Activated CD8-positive, alpha-beta T cell treated with anti-CD3 and anti-CD28 coated beads, Interleukin-2, amount 10 ng/mL, durations not matched to agents 7 days and 5 days (primary cell): ENCODE measurements at regions not wholly inside any gene's neighbourhood (a gene's known extent, or its start where the extent isn't known, plus 50 kb on each side); places are given as distances from the start of the nearest gene placed in this dataset.
"Not testable (repeated sequence)": the region's sequence is repeated elsewhere in the genome, so short reads cannot be mapped to it uniquely, and the experiment has no call there.

Experiments used
- ATAC-seq: fragments of 150-1000 bp; cut with Tn5 transposase; one replicate; pipeline ENCODE4 v1.10.0; 2021; ENCODE audit warnings: moderate library complexity
- CTCF ChIA-PET: fragments of 350-600 bp; sonication (Branson Sonifier 250); formaldehyde crosslinking; loops from one replicate; lab custom pipeline; 2021; ENCODE audit warnings: antibody characterized with exemption; lab: Charles Lee
- POLR2A ChIA-PET: fragments of 350-600 bp; sonication (Branson Sonifier 250); formaldehyde crosslinking; loops from one replicate; lab custom pipeline; 2021; ENCODE audit warnings: antibody characterized with exemption; lab: Charles Lee
- DNase-seq: peaks from one replicate; pipeline ENCODE4 v3.0.0-alpha.2; 2020
- H3K27ac Mint-ChIP-seq: one replicate; pipeline ENCODE4 v1.8.0; 2021; ENCODE audit warnings: mild to moderate bottlenecking, mixed read lengths
- H3K27me3 Mint-ChIP-seq: one replicate; pipeline ENCODE4 v1.8.0; 2021; ENCODE audit warnings: low read depth, mixed read lengths
- H3K36me3 Mint-ChIP-seq: one replicate; pipeline ENCODE4 v1.8.0; 2021; ENCODE audit warnings: low read depth, mixed read lengths
- H3K4me1 Mint-ChIP-seq: one replicate; pipeline ENCODE4 v1.8.0; 2021; ENCODE audit warnings: low read depth, mixed read lengths
- H3K4me3 Mint-ChIP-seq: one replicate; pipeline ENCODE4 v1.8.0; 2021; ENCODE audit warnings: mild to moderate bottlenecking, mixed read lengths
- H3K9me3 Mint-ChIP-seq: one replicate; pipeline ENCODE4 v1.8.0; 2022; ENCODE audit warnings: mixed read lengths; ENCODE audit not compliant: insufficient read depth

GRCh38 chr11:22528612-22529429 lies 96.8 kb downstream of the FANCF start:
- H3K27ac Mint-ChIP-seq, H3K36me3 Mint-ChIP-seq, CTCF ChIA-PET, DNase-seq, POLR2A ChIA-PET, H3K4me1 Mint-ChIP-seq, H3K9me3 Mint-ChIP-seq, H3K27me3 Mint-ChIP-seq, ATAC-seq, H3K4me3 Mint-ChIP-seq: not testable (repeated sequence)

GRCh38 chr11:22522225-22522624 lies 103.4 kb downstream of the FANCF start:
- no peaks in the 10 kb centered on the region for H3K27me3 Mint-ChIP-seq
- H3K4me1 Mint-ChIP-seq: no peaks in the 10 kb centered on the region
- no peak for DNase-seq
- no peak for ATAC-seq
- no peak overlapping the region for H3K4me3 Mint-ChIP-seq
- H3K9me3 Mint-ChIP-seq: no peaks in the 10 kb centered on the region
- H3K36me3 Mint-ChIP-seq: no peaks in the 10 kb centered on the region
- no peak overlapping the region for H3K27ac Mint-ChIP-seq
- ChIA-PET CTCF (no interaction called here), POLR2A (no interaction called here)

- Mint-ChIP-seq H3K4me1 (no peaks in the 10 kb centered on the region), H3K27me3 (no peaks in the 10 kb centered on the region), H3K9me3 (no peaks in the 10 kb centered on the region), H3K4me3 (no peak overlapping the region), H3K36me3 (no peaks in the 10 kb centered on the region), H3K27ac (no peak overlapping the region)
- ChIA-PET POLR2A (no interaction called here), CTCF (no interaction called here)
- ATAC-seq: no peak
- no peak for DNase-seq
Observed at GRCh38 chr11:22521226-22521625, 104.4 kb downstream of the FANCF start.

- ChIA-PET CTCF (no interaction called here), POLR2A (no interaction called here)
- Mint-ChIP-seq H3K9me3 (no peaks in the 10 kb centered on the region), H3K27ac (no peak overlapping the region), H3K4me1 (no peaks in the 10 kb centered on the region), H3K4me3 (no peak overlapping the region), H3K27me3 (no peaks in the 10 kb centered on the region), H3K36me3 (no peaks in the 10 kb centered on the region)
- DNase-seq (no peak), ATAC-seq (no peak)
Observed at GRCh38 chr11:22520521-22520920, 105.1 kb downstream of the FANCF start.

- H3K27ac Mint-ChIP-seq, H3K4me1 Mint-ChIP-seq, H3K9me3 Mint-ChIP-seq, H3K27me3 Mint-ChIP-seq, POLR2A ChIA-PET, H3K4me3 Mint-ChIP-seq, ATAC-seq, DNase-seq, H3K36me3 Mint-ChIP-seq, CTCF ChIA-PET: not testable (repeated sequence)
Observed at GRCh38 chr11:22518344-22518743, 107.3 kb downstream of the FANCF start.

GRCh38 chr11:22516111-22516510 lies 109.5 kb downstream of the FANCF start:
- Mint-ChIP-seq H3K4me3 (no peak overlapping the region), H3K36me3 (no peaks in the 10 kb centered on the region), H3K9me3 (no peaks in the 10 kb centered on the region), H3K27ac (no peak overlapping the region), H3K27me3 (no peaks in the 10 kb centered on the region), H3K4me1 (no peaks in the 10 kb centered on the region)
- DNase-seq (no peak), ATAC-seq (no peak)
- ChIA-PET POLR2A (no interaction called here), CTCF (no interaction called here)

GRCh38 chr11:22512457-22512856 lies 113.2 kb downstream of the FANCF start:
- CTCF ChIA-PET: no interaction called here
- no peak for ATAC-seq

GRCh38 chr11:22510741-22511140 lies 114.9 kb downstream of the FANCF start:
- no peak for ATAC-seq
- Mint-ChIP-seq H3K9me3 (no peaks in the 10 kb centered on the region), H3K27ac (no peak overlapping the region), H3K27me3 (no peaks in the 10 kb centered on the region), H3K4me1 (no peaks in the 10 kb centered on the region), H3K4me3 (no peak overlapping the region), H3K36me3 (no peaks in the 10 kb centered on the region)
- no peak for DNase-seq
- POLR2A ChIA-PET: no interaction called here
- CTCF ChIA-PET: no interaction called here

More at GRCh38 chr11:22512457-22512856, 113.2 kb downstream of the FANCF start:
- Mint-ChIP-seq H3K27ac (no peak overlapping the region), H3K4me3 (no peak overlapping the region), H3K36me3 (no peaks in the 10 kb centered on the region), H3K9me3 (no peaks in the 10 kb centered on the region), H3K27me3 (no peaks in the 10 kb centered on the region), H3K4me1 (no peaks in the 10 kb centered on the region)
- POLR2A ChIA-PET: no interaction called here
- no peak for DNase-seq

GRCh38 chr11:22510010-22510409 lies 115.6 kb downstream of the FANCF start:
- no peak for ATAC-seq
- H3K4me1 Mint-ChIP-seq: no peaks in the 10 kb centered on the region
- no peak overlapping the region for H3K4me3 Mint-ChIP-seq
- ChIA-PET POLR2A (no interaction called here), CTCF (no interaction called here)
- H3K27me3 Mint-ChIP-seq: no peaks in the 10 kb centered on the region
- no peak for DNase-seq
- H3K9me3 Mint-ChIP-seq: no peaks in the 10 kb centered on the region
- H3K36me3 Mint-ChIP-seq: no peaks in the 10 kb centered on the region
- H3K27ac Mint-ChIP-seq: no peak overlapping the region

- no peak overlapping the region for H3K27ac Mint-ChIP-seq
- no peaks in the 10 kb centered on the region for H3K27me3 Mint-ChIP-seq
- ChIA-PET CTCF (no interaction called here), POLR2A (no interaction called here)
- no peak for DNase-seq
- H3K9me3 Mint-ChIP-seq: no peaks in the 10 kb centered on the region
- no peak overlapping the region for H3K4me3 Mint-ChIP-seq
- no peaks in the 10 kb centered on the region for H3K4me1 Mint-ChIP-seq
- no peak for ATAC-seq
- no peaks in the 10 kb centered on the region for H3K36me3 Mint-ChIP-seq
Observed at GRCh38 chr11:22508665-22509064, 117.0 kb downstream of the FANCF start.

- ChIA-PET POLR2A (no interaction called here), CTCF (no interaction called here)
Observed at GRCh38 chr11:22497474-22497873, 128.1 kb downstream of the FANCF start.

GRCh38 chr11:22491555-22492225 lies 133.9 kb downstream of the FANCF start:
- ATAC-seq: no peak
- POLR2A ChIA-PET: no interaction called here

More at GRCh38 chr11:22497474-22497873, 128.1 kb downstream of the FANCF start:
- DNase-seq: no peak
- no peaks in the 10 kb centered on the region for H3K27me3 Mint-ChIP-seq
- H3K27ac Mint-ChIP-seq: no peak overlapping the region
- no peaks in the 10 kb centered on the region for H3K4me1 Mint-ChIP-seq
- H3K9me3 Mint-ChIP-seq: no peaks in the 10 kb centered on the region
- no peaks in the 10 kb centered on the region for H3K36me3 Mint-ChIP-seq
- H3K4me3 Mint-ChIP-seq: no peak overlapping the region
- ATAC-seq: no peak

More at GRCh38 chr11:22491555-22492225, 133.9 kb downstream of the FANCF start:
- no peaks in the 10 kb centered on the region for H3K27me3 Mint-ChIP-seq
- DNase-seq: no peak
- no peak overlapping the region for H3K4me3 Mint-ChIP-seq
- CTCF ChIA-PET: no interaction called here
- no peaks in the 10 kb centered on the region for H3K4me1 Mint-ChIP-seq
- no peak overlapping the region for H3K27ac Mint-ChIP-seq
- no peaks in the 10 kb centered on the region for H3K9me3 Mint-ChIP-seq
- no peaks in the 10 kb centered on the region for H3K36me3 Mint-ChIP-seq
